OCI-LY3 (cell line): ENCODE measurements at regions not wholly inside any gene's neighbourhood (a gene's known extent, or its start where the extent isn't known, plus 50 kb on each side); places are given as distances from the start of the nearest gene placed in this dataset.

Experiments
- H2AFZ ChIP-seq: fragments of 200-600, 300-600 bp; shearing (Covaris generic); 2 replicates; pipeline ENCODE4 v1.6.0; 2014; ENCODE audit warnings: antibody characterized with exemption, low read depth, low read length
- H3K27ac ChIP-seq: fragments of 200-600, 300-600 bp; sonication (generic); 2 replicates; pipeline ENCODE4 v1.5.1; 2014; ENCODE audit warnings: mild to moderate bottlenecking, low read length, moderate library complexity, mixed read lengths
- H3K27me3 ChIP-seq: fragments of 200-600, 300-600 bp; sonication (generic); 2 replicates; pipeline ENCODE4 v1.6.1; 2014; ENCODE audit warnings: low read depth, low read length, mixed read lengths
- H3K36me3 ChIP-seq: fragments of 200-600, 300-600 bp; sonication (generic); replicated peaks from 2 replicates; pipeline ENCODE3; 2014; ENCODE audit warnings: low read depth, low read length, mixed read lengths
- H3K4me1 ChIP-seq: fragments of 300-600, 200-600 bp; sonication (generic); 2 replicates; pipeline ENCODE4 v1.6.1; 2014; ENCODE audit warnings: low read length, mixed read lengths
- H3K4me2 ChIP-seq: fragments of 200-600, 300-600 bp; sonication (generic); 2 replicates; pipeline ENCODE4 v1.6.1; 2014; ENCODE audit warnings: low read length, mixed read lengths
- H3K4me3 ChIP-seq: fragments of 300-600, 200-600 bp; sonication (generic); 2 replicates; pipeline ENCODE4 v1.5.1; 2014; ENCODE audit warnings: antibody characterized with exemption, mild to moderate bottlenecking, low read length, moderate library complexity
- H3K79me2 ChIP-seq: fragments of 300-600, 200-600 bp; shearing (Covaris generic); 2 replicates; pipeline ENCODE4 v1.6.1; 2014; ENCODE audit warnings: mild to moderate bottlenecking, low read length, mixed read lengths
- H3K9ac ChIP-seq: fragments of 300-600, 200-600 bp; shearing (Covaris generic); 2 replicates; pipeline ENCODE4 v1.6.0; 2014; ENCODE audit warnings: mild to moderate bottlenecking, low read length, moderate library complexity
- H3K9me3 ChIP-seq: fragments of 200-600, 300-600 bp; shearing (Covaris generic); 2 replicates; pipeline ENCODE4 v1.6.1; 2014; ENCODE audit warnings: low read length, mixed read lengths; ENCODE audit not compliant: insufficient read depth
- H4K20me1 ChIP-seq: fragments of 200-600, 300-600 bp; sonication (generic); 2 replicates; pipeline ENCODE4 v1.6.1; 2016; ENCODE audit warnings: low read length, mixed read lengths; ENCODE audit not compliant: insufficient read depth
- EZH2phosphoT487 ChIP-seq: fragments of 200-600 bp; shearing (Covaris generic); IDR thresholded peaks from 2 replicates; pipeline ENCODE4 v1.6.1; 2018; ENCODE audit warnings: antibody characterized with exemption, mixed run types, low read depth
- TF ChIP-seq, protein P1 (sequence below): fragments of 200-600, 300-600 bp; sonication (generic); IDR thresholded peaks from 2 replicates; pipeline ENCODE4 v1.5.1; 2014; ENCODE audit warnings: antibody characterized with exemption, low read length, low read depth

DNA sequence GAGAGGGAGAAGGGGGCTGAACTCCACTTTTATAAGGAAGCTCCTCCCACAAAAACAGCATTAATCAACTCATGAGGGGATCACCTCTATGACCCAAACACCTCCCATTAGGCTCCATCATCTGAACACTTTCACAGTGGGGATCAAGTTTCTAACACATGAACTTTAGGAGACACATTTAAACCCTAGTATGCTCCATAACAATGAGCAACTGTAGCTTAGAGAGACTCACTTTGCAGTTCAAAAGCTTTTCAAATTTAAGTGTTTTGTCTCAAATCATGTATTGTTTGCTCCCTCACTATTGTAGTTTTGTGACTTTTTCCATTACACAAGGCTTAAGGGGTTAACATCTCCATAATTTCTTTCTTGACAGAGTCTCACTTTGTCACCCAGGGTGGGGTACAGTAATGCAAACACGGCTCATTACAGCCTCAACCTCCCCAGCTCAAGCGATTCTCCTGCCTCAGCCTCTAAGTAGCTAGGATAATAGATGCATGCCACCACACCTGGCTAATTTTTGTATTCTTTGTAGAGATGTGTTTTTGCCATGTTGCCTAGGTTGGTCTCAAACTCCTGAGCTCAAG lies 352.7 kb upstream of the CDH20 start:
- H3K36me3 ChIP-seq = no peaks in the 10 kb centered on the region
- H3K79me2 ChIP-seq = no peaks in the 10 kb centered on the region
- H3K27ac ChIP-seq = no peak overlapping the region
- H3K9ac ChIP-seq = no peak overlapping the region
- H3K4me2 ChIP-seq = no peak overlapping the region
- H3K4me1 ChIP-seq = peaks cover 10% of the 10 kb centered on the region
- no peak overlapping the region for H2AFZ ChIP-seq
- H3K9me3 ChIP-seq = no peaks in the 10 kb centered on the region
- TF ChIP-seq EZH2phosphoT487 = no peak
- TF ChIP-seq, protein P1, sequence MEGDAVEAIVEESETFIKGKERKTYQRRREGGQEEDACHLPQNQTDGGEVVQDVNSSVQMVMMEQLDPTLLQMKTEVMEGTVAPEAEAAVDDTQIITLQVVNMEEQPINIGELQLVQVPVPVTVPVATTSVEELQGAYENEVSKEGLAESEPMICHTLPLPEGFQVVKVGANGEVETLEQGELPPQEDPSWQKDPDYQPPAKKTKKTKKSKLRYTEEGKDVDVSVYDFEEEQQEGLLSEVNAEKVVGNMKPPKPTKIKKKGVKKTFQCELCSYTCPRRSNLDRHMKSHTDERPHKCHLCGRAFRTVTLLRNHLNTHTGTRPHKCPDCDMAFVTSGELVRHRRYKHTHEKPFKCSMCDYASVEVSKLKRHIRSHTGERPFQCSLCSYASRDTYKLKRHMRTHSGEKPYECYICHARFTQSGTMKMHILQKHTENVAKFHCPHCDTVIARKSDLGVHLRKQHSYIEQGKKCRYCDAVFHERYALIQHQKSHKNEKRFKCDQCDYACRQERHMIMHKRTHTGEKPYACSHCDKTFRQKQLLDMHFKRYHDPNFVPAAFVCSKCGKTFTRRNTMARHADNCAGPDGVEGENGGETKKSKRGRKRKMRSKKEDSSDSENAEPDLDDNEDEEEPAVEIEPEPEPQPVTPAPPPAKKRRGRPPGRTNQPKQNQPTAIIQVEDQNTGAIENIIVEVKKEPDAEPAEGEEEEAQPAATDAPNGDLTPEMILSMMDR = no peak
- peaks cover 12% of the 10 kb centered on the region for H3K27me3 ChIP-seq
- no peaks in the 10 kb centered on the region for H4K20me1 ChIP-seq
- no peak overlapping the region for H3K4me3 ChIP-seq

DNA sequence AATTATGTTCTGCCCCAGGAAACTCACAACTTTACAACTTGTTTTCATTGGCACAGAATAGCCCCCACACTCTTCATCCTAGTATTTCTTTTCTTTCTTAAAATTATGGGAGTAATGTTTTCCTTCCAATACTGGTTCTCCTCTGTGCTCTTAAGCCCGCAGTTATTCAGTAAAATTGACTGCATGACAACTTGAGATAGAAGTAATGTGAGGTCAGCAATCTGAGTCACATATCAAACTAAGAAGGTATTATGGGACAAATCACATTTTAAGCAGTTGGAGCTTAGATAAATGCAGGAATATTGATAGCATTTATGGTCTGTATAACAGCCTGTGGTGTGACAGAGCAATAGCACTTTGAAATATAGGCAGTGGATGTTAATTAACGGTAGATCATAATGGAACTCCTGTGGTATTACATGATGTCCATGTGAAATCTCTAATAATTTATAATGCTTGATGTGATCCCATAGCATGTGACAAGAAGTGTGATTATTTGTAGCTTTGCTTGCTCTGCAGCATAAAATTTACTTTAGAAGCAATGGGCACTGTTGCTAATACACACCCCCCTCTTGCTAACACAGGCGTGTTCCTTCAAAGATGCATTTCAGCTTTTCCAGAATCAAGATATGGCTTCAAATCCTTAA lies 351.4 kb upstream of the CDH20 start:
- Histone ChIP-seq H3K9ac (no peak overlapping the region), H3K27ac (no peak overlapping the region), H3K4me1 (peaks cover 10% of the 10 kb centered on the region), H3K79me2 (no peaks in the 10 kb centered on the region), H3K27me3 (peaks cover 12% of the 10 kb centered on the region), H4K20me1 (no peaks in the 10 kb centered on the region), H3K36me3 (no peaks in the 10 kb centered on the region), H3K4me2 (no peak overlapping the region), H3K9me3 (no peaks in the 10 kb centered on the region), H2AFZ (no peak overlapping the region), H3K4me3 (no peak overlapping the region)
- TF ChIP-seq EZH2phosphoT487 = no peak
- TF ChIP-seq, protein P1 = no peak

DNA sequence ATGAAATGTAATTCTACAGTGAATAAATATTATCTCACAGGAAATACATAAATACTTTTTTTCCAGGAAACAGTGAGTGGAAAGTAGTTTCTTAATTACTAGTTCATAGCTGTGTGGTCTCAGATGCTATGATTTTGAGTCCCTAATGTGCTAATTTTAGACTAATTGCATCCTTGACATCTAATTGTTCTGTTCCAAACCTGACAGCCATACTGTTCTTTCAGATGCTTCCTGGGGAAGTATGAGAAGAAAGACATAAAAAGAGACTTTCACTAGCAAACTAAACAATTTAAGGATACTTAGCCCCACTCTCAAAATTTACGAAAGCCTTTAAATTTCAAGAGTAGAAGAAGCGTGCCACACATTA lies 350.9 kb upstream of the CDH20 start:
- H3K4me3 ChIP-seq = no peak overlapping the region
- no peak overlapping the region for H3K27ac ChIP-seq
- H3K9me3 ChIP-seq = no peaks in the 10 kb centered on the region
- peaks cover 12% of the 10 kb centered on the region for H3K27me3 ChIP-seq
- no peaks in the 10 kb centered on the region for H3K79me2 ChIP-seq
- H3K4me2 ChIP-seq = no peak overlapping the region
- TF ChIP-seq, protein P1 = no peak
- TF ChIP-seq EZH2phosphoT487 = no peak
- no peaks in the 10 kb centered on the region for H3K36me3 ChIP-seq
- H3K9ac ChIP-seq = no peak overlapping the region
- H2AFZ ChIP-seq = no peak overlapping the region
- H4K20me1 ChIP-seq = no peaks in the 10 kb centered on the region
- H3K4me1 ChIP-seq = peaks cover 7% of the 10 kb centered on the region

DNA sequence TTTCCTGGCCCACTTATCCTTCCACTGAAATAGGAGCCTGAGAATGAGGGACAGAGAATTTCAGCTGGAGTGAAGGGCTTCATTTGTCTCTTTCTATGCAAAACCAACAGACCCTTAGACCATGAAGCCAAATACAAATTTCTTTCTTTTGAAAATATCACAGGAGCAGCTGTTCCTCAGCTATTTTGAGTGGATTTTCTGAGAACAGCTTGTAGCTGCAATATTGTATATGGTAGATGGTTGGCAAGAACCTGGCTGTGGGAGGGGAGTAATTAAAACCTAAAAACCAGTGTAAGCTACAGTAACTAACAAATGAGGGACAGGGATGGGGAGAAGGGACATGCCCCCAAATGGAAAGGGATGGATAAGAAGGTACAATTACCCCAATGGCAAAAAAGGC lies 350.3 kb upstream of the CDH20 start:
- Histone ChIP-seq H3K9me3 (no peaks in the 10 kb centered on the region), H3K4me3 (no peak overlapping the region), H3K27me3 (peaks cover 12% of the 10 kb centered on the region), H3K79me2 (no peaks in the 10 kb centered on the region), H2AFZ (no peak overlapping the region), H3K4me1 (peaks cover under 1% of the 10 kb centered on the region; the same call in 1 of the 2 replicates), H3K36me3 (no peaks in the 10 kb centered on the region), H3K9ac (no peak overlapping the region), H3K4me2 (no peak overlapping the region), H3K27ac (no peak overlapping the region), H4K20me1 (no peaks in the 10 kb centered on the region)
- TF ChIP-seq, protein P1 = no peak
- no peak for TF ChIP-seq EZH2phosphoT487
